ENCODE measurements at regions not wholly inside any gene's neighbourhood (a gene's known extent, or its start where the extent isn't known, plus 50 kb on each side); places are given as distances from the start of the nearest gene placed in this dataset.

DNA sequence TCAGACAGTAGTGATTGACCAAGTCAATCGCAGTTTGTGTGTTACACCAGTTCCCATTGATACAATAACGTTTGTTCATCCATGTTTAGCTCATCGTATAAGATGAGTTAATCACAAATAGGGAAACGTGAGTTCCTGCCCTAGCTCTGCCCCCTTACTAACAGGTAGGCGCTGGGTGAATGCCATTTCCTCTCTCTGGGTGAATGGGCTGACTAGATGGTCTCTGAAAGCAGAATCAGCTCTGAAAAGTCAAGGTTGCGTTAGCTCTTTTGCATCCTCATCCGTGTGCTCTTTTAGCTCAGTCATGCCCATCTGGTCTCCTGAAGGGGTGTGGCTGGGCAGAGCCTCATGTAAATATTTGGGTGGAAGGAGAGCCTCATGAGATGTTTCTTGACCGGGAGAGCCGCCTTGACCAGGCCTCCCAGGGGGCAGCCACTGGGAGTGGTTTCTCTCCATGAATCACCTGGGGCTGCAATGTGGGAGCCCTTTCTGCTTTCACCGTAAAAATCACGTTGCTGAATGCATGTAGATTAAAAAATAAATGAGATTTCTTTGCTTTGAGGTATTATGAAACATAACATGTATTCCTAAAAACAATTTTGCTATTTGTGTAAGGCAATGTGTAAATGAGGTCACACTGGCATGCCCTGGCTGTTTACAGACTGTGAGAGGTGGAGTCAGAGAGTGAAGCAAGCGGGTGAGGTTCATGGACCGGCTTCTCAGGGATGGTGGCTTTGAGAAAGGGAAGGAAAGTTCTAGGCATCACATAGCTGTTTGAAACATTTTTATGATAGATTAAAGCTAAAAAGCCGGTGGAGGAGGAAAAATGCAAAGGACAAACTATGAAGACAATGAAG is 108.4 kb upstream of the RASGRP1 start:
- no peak for DNase-seq (ENCODE audit: low read depth)

- DNase-seq (ENCODE audit: low read depth) = no peak
These were observed 109.8 kb upstream of the RASGRP1 start for GRCh38 chr15:38674448-38674847.

DNA sequence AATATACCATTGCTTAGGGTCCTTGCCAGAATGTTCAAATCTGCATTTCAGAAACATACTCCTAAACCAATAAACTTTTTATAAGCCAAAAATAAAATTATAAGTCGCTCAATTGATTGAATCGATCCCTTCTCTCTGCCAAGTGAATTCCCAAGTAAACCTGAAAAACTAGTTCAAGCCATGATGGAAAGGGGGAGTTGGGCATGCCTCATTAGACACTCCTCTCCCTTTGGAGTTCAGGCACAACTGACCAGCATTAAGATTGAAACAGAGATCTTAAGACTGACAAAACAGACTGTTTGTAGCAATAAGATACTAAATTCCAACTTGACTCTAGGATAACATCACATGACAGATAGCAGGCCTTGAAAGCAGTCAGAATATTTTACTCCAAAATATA is 113.7 kb upstream of the RASGRP1 start:
- no peak for DNase-seq (ENCODE audit: low read depth)

DNA sequence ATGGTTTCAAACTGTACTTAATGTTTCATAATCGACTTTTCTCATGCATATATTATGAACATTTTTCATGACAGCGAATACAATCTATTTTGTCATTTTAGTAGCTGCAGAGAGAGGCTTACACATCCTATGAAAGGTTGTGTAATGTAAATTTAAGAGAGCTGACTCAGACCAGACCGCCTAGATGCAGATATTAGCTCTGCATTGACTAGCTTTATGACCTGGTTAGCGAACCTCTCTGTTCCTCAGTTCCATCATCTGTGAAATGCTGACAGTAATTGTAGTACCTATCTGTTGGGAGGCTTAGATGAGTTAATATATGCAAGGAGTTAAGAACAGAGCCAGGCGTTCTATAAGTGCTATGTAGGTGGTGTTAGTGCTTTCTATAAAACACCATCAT is 116.2 kb upstream of the RASGRP1 start:
- no peak for DNase-seq (ENCODE audit: low read depth)

- DNase-seq (ENCODE audit: low read depth) = no peak
These were observed 117.7 kb upstream of the RASGRP1 start for GRCh38 chr15:38682363-38682762.

DNA sequence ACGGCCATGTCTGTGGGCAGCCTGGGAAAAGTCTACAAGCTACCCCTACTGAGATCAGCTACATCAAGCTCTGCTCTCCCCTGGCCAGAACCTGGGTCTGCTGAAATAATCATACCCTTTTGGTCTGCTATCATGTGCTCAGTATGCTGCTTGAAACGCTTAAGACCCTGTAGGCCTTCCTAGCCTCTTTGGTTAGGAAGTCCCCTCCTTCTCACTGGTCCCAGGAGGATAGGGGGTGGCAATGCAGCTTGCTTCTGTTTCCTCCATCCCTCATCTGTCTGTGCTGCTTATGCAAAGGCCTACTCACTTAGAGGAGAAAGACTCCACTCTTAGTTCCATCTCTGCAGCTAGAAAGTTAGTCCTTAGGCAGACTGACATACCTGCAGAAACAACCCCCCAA is 118.2 kb upstream of the RASGRP1 start:
- no peak for DNase-seq (ENCODE audit: low read depth)

- peak; percentile 48 for DNase-seq (ENCODE audit: low read depth)
These were observed 119.0 kb upstream of the RASGRP1 start for GRCh38 chr15:38683382-38684242.

DNA sequence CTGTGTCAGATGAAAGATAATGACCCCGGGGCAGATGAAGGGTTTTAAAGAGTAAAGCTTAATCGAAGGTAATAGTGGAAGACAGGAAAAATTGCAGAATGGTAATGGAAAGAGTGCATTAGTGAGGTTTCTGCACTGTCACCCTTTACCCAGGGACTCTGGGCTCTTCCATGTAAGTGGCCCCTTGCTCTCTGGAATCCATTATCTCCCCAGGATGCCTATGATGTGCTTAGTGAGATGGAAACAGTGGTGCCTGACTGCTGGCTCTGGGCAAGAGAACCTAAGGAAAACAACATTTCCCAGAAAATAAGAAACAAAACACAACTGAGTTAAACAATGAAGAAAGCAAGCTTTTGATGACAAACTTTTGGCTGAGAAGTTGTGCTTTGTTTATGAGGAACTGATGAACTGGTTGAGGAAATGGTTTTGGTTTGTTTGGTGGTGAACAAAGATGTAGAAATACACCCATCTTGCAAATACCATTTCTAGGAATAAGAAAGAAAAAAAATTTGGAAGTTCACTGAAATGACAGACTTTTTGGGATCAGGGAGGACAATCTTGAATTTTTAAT is 119.9 kb upstream of the RASGRP1 start:
- no peak for DNase-seq (ENCODE audit: low read depth)

- no peak for DNase-seq (ENCODE audit: low read depth)
These were observed 121.2 kb upstream of the RASGRP1 start for GRCh38 chr15:38685686-38686339.

- DNase-seq (ENCODE audit: low read depth) = no peak
These were observed 122.7 kb upstream of the RASGRP1 start for GRCh38 chr15:38687340-38687739.

GRCh38 chr15:38687775-38688495 is 123.3 kb upstream of the RASGRP1 start:
- no peak for DNase-seq (ENCODE audit: low read depth)

- DNase-seq (ENCODE audit: low read depth) = peak; percentile 42
These were observed 124.1 kb upstream of the RASGRP1 start for GRCh38 chr15:38688761-38689160.

DNA sequence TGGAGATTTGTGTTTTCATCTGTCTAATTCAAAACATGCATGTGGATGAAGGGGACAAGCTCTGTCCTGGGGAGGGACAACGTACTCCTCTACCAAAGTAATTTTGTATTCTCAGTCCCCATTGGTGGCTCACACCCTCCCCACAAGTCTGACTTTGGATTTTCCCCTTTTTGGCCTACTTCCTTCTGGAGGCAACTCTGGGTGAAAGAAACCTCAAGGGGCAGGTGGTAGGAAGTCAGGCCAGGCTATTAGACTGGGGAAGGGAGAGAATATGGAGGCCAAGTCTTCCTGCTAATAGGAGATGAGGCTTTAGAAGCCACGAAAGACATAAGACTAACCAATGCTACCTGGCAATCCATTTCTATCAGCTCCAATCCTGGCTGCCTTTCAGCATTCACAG is 124.9 kb upstream of the RASGRP1 start:
- DNase-seq (ENCODE audit: low read depth) = no peak

DNA sequence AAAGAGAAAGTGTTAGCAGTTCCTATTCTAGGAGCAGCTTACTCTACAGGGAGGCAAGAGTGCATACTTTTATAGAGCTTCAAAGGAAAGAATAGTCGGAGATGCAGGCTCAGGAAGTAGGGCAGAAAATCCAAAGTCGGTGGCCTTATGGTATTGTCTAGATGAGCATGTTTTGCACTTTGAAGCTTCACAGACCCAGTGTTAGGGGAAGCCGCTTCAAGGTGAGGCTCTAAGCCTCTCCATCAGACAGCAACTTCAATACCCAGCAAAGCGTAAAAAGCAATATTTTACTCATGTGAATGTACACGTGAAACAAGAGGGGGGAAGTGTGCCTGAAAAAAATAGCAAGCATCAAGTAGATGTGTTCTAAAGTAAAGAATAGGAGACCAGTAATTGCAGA is 125.6 kb upstream of the RASGRP1 start:
- DNase-seq (ENCODE audit: low read depth) = no peak

GRCh38 chr15:38690719-38691332 is 126.2 kb upstream of the RASGRP1 start:
- peak; percentile 63 for DNase-seq (ENCODE audit: low read depth)

DNA sequence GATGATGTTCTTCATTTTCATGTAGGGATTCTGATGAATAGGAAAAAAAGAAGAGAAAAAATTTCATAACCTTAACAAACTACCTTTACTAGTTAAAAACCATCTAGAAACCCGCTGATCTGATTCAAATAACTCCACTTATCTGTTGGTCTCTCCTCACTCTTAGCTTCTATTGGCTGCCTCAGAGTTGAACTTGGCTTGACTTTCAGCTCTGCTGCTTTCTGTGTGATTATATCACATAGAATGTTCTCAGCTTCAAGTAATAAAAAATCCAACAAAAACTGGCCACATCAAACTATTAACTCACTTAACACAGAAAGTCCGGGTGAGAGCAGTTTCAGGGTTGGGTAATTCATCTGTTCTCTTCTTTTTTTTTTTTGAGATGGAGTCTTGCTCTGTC is 126.8 kb upstream of the RASGRP1 start:
- no peak for DNase-seq (ENCODE audit: low read depth)

GRCh38 chr15:38691965-38692788 is 127.6 kb upstream of the RASGRP1 start:
- DNase-seq (ENCODE audit: low read depth) = no peak

DNA sequence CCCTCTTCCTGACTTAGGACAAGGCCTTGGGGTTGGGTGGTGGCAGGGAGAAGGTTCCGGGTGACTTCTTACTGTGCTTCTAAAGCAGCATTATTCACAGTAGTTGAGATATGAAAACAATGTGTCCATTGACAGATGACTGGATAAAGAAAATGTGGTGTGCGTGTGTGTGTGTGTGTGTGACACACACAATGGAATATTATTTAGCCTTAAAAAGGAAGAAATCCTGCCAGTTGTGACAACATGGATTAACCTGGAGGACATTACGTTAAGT is 128.1 kb upstream of the RASGRP1 start:
- no peak for DNase-seq (ENCODE audit: low read depth)

DNA sequence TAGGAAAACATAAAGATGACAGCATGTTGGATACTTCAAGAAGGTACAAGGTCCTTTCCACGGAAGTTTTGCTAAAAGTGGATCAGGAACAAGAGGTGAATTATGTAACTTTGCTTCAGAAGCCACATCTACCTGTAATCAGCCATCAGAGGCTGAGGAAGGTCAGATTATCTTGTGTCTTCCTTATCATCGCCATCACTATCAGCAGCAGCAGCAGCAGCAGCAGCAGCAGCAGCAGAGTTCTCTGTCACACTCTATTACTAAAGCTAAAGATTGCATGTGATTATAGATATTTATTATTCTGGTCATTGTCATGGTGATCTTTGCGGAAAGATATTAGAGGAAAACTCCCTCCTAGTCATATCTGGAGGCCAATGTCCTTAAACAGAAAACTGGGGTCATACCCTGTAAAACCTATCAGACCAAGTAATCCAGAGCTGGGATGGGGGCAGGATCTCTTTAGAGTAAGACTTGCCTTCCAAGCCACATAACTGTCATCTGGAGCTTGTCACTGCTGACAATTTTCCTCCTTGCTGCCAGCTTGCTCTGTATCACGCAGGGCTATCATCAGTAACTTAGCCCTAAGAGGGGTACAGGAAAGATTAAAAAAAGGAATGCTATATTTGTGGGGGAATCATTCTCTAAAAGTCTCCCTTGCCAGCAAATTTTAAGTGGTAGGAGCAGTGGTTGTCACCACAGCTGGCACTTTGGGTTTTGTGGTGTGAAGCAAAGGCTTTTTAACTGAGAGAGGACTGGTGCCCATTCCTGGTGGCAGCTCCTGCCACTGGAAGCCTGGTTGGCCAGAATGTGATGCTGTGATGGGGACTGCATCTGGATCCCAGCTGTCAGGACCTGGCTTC is 130.9 kb upstream of the RASGRP1 start:
- no peak for DNase-seq (ENCODE audit: low read depth)
